ENCODE measurements at regions not wholly inside any gene's neighbourhood (a gene's known extent, or its start where the extent isn't known, plus 50 kb on each side); places are given as distances from the start of the nearest gene placed in this dataset.
"Not testable (repeated sequence)": the region's sequence is repeated elsewhere in the genome, so short reads cannot be mapped to it uniquely, and the experiment has no call there.

- no peak for DNase-seq (ENCODE audit: low read depth)
- TF ChIP-seq, protein P1, sequence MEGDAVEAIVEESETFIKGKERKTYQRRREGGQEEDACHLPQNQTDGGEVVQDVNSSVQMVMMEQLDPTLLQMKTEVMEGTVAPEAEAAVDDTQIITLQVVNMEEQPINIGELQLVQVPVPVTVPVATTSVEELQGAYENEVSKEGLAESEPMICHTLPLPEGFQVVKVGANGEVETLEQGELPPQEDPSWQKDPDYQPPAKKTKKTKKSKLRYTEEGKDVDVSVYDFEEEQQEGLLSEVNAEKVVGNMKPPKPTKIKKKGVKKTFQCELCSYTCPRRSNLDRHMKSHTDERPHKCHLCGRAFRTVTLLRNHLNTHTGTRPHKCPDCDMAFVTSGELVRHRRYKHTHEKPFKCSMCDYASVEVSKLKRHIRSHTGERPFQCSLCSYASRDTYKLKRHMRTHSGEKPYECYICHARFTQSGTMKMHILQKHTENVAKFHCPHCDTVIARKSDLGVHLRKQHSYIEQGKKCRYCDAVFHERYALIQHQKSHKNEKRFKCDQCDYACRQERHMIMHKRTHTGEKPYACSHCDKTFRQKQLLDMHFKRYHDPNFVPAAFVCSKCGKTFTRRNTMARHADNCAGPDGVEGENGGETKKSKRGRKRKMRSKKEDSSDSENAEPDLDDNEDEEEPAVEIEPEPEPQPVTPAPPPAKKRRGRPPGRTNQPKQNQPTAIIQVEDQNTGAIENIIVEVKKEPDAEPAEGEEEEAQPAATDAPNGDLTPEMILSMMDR (IDR thresholded peaks at IDR 0.05; ENCODE audit: low read length, missing control alignments) = no peak
Measured at GRCh38 chrX:137855490-137855889, 289.6 kb downstream of the ZIC3 start.

GRCh38 chrX:137858106-137858505 is 292.2 kb downstream of the ZIC3 start:
- TF ChIP-seq, protein P1 (IDR thresholded peaks at IDR 0.05; ENCODE audit: low read length, missing control alignments) = no peak

More at GRCh38 chrX:137855490-137855889, 289.6 kb downstream of the ZIC3 start:
- no peak overlapping the region for H3K4me3 ChIP-seq (replicated peaks; ENCODE audit: low read depth, low read length)

GRCh38 chrX:137878401-137878800 is 312.5 kb downstream of the ZIC3 start:
- TF ChIP-seq, protein P1 (IDR thresholded peaks at IDR 0.05; ENCODE audit: low read length, missing control alignments) = no peak
- DNase-seq (ENCODE audit: low read depth) = no peak
- H3K4me3 ChIP-seq (replicated peaks; ENCODE audit: low read depth, low read length) = no peak overlapping the region

More at GRCh38 chrX:137858106-137858505, 292.2 kb downstream of the ZIC3 start:
- H3K4me3 ChIP-seq (replicated peaks; ENCODE audit: low read depth, low read length) = no peak overlapping the region
- DNase-seq (ENCODE audit: low read depth) = no peak

- TF ChIP-seq, protein P1 (IDR thresholded peaks at IDR 0.05; ENCODE audit: low read length, missing control alignments) = no peak
- DNase-seq (ENCODE audit: low read depth) = no peak
Measured at GRCh38 chrX:137882960-137883359, 317.0 kb downstream of the ZIC3 start.

DNA sequence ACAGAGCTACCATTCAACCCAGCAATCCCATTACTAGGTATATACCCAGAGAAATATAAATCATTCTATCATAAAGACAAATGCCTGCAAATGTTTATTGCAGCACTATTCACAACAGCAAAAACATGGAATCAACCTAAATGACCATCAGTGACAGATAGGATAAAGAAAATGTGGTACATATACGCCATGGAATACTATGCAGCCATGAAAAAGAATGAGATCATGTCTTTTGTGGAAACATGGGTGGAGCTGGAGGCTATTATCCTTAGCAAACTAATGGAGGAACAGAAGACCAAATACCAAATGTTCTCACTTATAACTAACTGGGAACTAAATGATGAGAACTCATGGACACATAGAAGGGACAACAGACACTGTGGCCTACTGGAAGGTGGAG is 318.9 kb downstream of the ZIC3 start:
- DNase-seq (ENCODE audit: low read depth); H3K4me3 ChIP-seq (replicated peaks; ENCODE audit: low read depth, low read length): not testable (repeated sequence)

More at GRCh38 chrX:137882960-137883359, 317.0 kb downstream of the ZIC3 start:
- no peak overlapping the region for H3K4me3 ChIP-seq (replicated peaks; ENCODE audit: low read depth, low read length)

GRCh38 chrX:137891431-137891830 is 325.5 kb downstream of the ZIC3 start:
- no peak for DNase-seq (ENCODE audit: low read depth)
- TF ChIP-seq, protein P1 (IDR thresholded peaks at IDR 0.05; ENCODE audit: low read length, missing control alignments) = no peak
- no peak overlapping the region for H3K4me3 ChIP-seq (replicated peaks; ENCODE audit: low read depth, low read length)

GRCh38 chrX:137896123-137896522 is 330.2 kb downstream of the ZIC3 start:
- TF ChIP-seq, protein P1 (IDR thresholded peaks at IDR 0.05; ENCODE audit: low read length, missing control alignments) = no peak
- no peak for DNase-seq (ENCODE audit: low read depth)
- no peak overlapping the region for H3K4me3 ChIP-seq (replicated peaks; ENCODE audit: low read depth, low read length)
